PC-3 (cell line): ENCODE measurements at regions not wholly inside any gene's neighbourhood (a gene's known extent, or its start where the extent isn't known, plus 50 kb on each side); places are given as distances from the start of the nearest gene placed in this dataset.

ENCODE experiments used
- CTCF ChIP-seq: fragments of 300-600 bp; sonication (generic); conservative IDR thresholded peaks from 2 replicates; pipeline ENCODE4 v1.5.1; 2017; ENCODE audit warnings: antibody characterized with exemption, low read depth, mild to moderate bottlenecking, low read length
- EZH2 ChIP-seq: fragments of 300-600 bp; sonication (generic); IDR thresholded peaks from one replicate; pipeline ENCODE4 v1.6.1; 2017; ENCODE audit warnings: antibody characterized with exemption, mild to moderate bottlenecking, low read length; ENCODE audit not compliant: unreplicated experiment
- EZH2phosphoT487 ChIP-seq: fragments of 300-600 bp; sonication (generic); IDR thresholded peaks from 2 replicates; pipeline ENCODE4 v1.6.1; 2018; ENCODE audit warnings: mild to moderate bottlenecking, antibody characterized with exemption, low read length, borderline replicate concordance

GRCh38 chr5:34598177-34598794, 57.8 kb upstream of the RAI14 start:
- TF ChIP-seq CTCF (no peak), EZH2 (no peak), EZH2phosphoT487 (no peak)
